HT-29 (cell line): ENCODE measurements at regions not wholly inside any gene's neighbourhood (a gene's known extent, or its start where the extent isn't known, plus 50 kb on each side); places are given as distances from the start of the nearest gene placed in this dataset.

Source experiments
- DNase-seq: peaks from one replicate; pipeline ENCODE4 v3.0.0-alpha.2; 2015; ENCODE audit warnings: low spot score

GRCh38 chr11:105553025-105553424, 56.8 kb upstream of the GRIA4 start:
- DNase-seq: no peak

- DNase-seq: no peak
Observed at GRCh38 chr11:105548359-105548758, 61.5 kb upstream of the GRIA4 start.

- no peak for DNase-seq
Observed at GRCh38 chr11:105538588-105538987, 71.3 kb upstream of the GRIA4 start.

GRCh38 chr11:105537531-105537930, 72.3 kb upstream of the GRIA4 start:
- no peak for DNase-seq

GRCh38 chr11:105524286-105524685, 85.6 kb upstream of the GRIA4 start:
- no peak for DNase-seq

- DNase-seq: no peak
Observed at GRCh38 chr11:105520706-105521345, 89.0 kb upstream of the GRIA4 start.

- no peak for DNase-seq
Observed at GRCh38 chr11:105507496-105508254, 102.2 kb upstream of the GRIA4 start.

- DNase-seq: no peak
Observed at GRCh38 chr11:105492010-105492409, 117.9 kb upstream of the GRIA4 start.

- DNase-seq: no peak
Observed at GRCh38 chr11:105491394-105491793, 118.5 kb upstream of the GRIA4 start.

GRCh38 chr11:105490333-105490732, 119.5 kb upstream of the GRIA4 start:
- DNase-seq: no peak

GRCh38 chr11:105489446-105489845, 120.4 kb upstream of the GRIA4 start:
- no peak for DNase-seq

GRCh38 chr11:105486929-105487328, 122.9 kb upstream of the GRIA4 start:
- DNase-seq: no peak

- DNase-seq: no peak
Observed at GRCh38 chr11:105469931-105470330, 139.9 kb upstream of the GRIA4 start.

- DNase-seq: no peak
Observed at GRCh38 chr11:105468154-105468553, 141.7 kb upstream of the GRIA4 start.

GRCh38 chr11:105466582-105467228, 143.2 kb upstream of the GRIA4 start:
- DNase-seq: peak; percentile 74

GRCh38 chr11:105458071-105458470, 151.8 kb upstream of the GRIA4 start:
- no peak for DNase-seq

GRCh38 chr11:105456950-105457349, 152.9 kb upstream of the GRIA4 start:
- DNase-seq: no peak

GRCh38 chr11:105449100-105449734, 160.7 kb upstream of the GRIA4 start:
- DNase-seq: no peak

- DNase-seq: no peak
Observed at GRCh38 chr11:105448703-105449079, 161.2 kb upstream of the GRIA4 start.

GRCh38 chr11:105447936-105448702, 161.8 kb upstream of the GRIA4 start:
- no peak for DNase-seq

- no peak for DNase-seq
Observed at GRCh38 chr11:105443623-105444022, 166.2 kb upstream of the GRIA4 start.
